ENCODE measurements at regions not wholly inside any gene's neighbourhood (a gene's known extent, or its start where the extent isn't known, plus 50 kb on each side); places are given as distances from the start of the nearest gene placed in this dataset.
"Not testable (repeated sequence)": the region's sequence is repeated elsewhere in the genome, so short reads cannot be mapped to it uniquely, and the experiment has no call there.

- not testable (repeated sequence) for TF ChIP-seq CTCF (IDR thresholded peaks at IDR 0.05; ENCODE audit: insufficient read depth, low read length, poor library complexity, severe bottlenecking); EZH2phosphoT487 (conservative IDR thresholded peaks at IDR 0.05; ENCODE audit: low read length)
Observed at GRCh38 chr1:146443871-146444222, 215.0 kb upstream of the NOTCH2NLA start.

Data from SU-DHL-6 (cell line).